AG09309 (cell line): ENCODE measurements at regions not wholly inside any gene's neighbourhood (a gene's known extent, or its start where the extent isn't known, plus 50 kb on each side); places are given as distances from the start of the nearest gene placed in this dataset.

ENCODE experiments used
- DNase-seq: peaks from one replicate; pipeline ENCODE4 v3.0.0-alpha.2; 2010; ENCODE audit warnings: low read depth
- H3K4me3 ChIP-seq: 2 replicates; pipeline ENCODE4 v1.5.1; 2011; ENCODE audit warnings: mild to moderate bottlenecking, low read depth, low read length, moderate library complexity; ENCODE audit not compliant: control insufficient read depth
- TF ChIP-seq, protein P1 (sequence below): IDR thresholded peaks from 2 replicates; pipeline ENCODE4 v1.5.1; 2011; ENCODE audit warnings: mild to moderate bottlenecking, low read depth, low read length, inconsistent platforms; ENCODE audit not compliant: insufficient read depth, control insufficient read depth; ENCODE audit errors: missing control alignments

GRCh38 chr2:239824866-239825704 lies 200.1 kb downstream of the NDUFA10 start:
- TF ChIP-seq, protein P1, sequence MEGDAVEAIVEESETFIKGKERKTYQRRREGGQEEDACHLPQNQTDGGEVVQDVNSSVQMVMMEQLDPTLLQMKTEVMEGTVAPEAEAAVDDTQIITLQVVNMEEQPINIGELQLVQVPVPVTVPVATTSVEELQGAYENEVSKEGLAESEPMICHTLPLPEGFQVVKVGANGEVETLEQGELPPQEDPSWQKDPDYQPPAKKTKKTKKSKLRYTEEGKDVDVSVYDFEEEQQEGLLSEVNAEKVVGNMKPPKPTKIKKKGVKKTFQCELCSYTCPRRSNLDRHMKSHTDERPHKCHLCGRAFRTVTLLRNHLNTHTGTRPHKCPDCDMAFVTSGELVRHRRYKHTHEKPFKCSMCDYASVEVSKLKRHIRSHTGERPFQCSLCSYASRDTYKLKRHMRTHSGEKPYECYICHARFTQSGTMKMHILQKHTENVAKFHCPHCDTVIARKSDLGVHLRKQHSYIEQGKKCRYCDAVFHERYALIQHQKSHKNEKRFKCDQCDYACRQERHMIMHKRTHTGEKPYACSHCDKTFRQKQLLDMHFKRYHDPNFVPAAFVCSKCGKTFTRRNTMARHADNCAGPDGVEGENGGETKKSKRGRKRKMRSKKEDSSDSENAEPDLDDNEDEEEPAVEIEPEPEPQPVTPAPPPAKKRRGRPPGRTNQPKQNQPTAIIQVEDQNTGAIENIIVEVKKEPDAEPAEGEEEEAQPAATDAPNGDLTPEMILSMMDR: no peak
- H3K4me3 ChIP-seq: no peak overlapping the region
- DNase-seq: no peak

DNA sequence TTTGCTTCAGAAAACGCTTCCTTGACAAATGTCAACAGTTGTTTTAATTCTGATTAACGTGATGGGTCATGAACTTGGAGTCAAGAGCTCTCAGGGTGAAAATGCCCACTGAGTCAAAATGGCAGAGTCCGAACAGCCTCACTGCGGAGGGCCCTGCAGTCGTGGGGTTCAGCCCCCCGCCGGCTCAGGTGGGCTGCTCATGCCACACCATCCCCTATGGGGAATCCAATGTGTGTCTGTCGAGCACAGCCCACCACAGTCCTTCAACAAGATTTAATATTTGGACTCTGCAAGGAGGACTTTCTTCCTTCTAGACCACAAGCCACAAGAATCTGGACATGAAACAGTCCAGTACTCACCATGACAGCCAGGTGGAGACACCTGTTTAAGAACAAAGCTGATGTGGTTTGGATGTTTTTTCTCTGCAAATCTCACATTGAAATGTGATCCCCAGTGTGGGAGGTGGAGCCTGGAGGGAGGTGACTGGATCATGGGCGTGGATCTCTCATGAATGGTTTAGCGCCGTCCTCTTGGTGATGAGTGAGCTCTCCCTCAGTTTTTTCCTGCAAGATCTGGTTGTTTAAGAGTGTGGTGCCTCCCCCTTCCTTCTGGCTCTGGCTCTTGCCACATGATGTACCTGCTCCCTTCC lies 201.0 kb downstream of the NDUFA10 start:
- no peak overlapping the region for H3K4me3 ChIP-seq
- TF ChIP-seq, protein P1: no peak
- DNase-seq: no peak

GRCh38 chr2:239822146-239822831 lies 202.9 kb downstream of the NDUFA10 start:
- no peak overlapping the region for H3K4me3 ChIP-seq
- no peak for DNase-seq
- TF ChIP-seq, protein P1: no peak

- TF ChIP-seq, protein P1: no peak
- no peak for DNase-seq
- H3K4me3 ChIP-seq: no peak overlapping the region
Observed at GRCh38 chr2:239821694-239822075, 203.5 kb downstream of the NDUFA10 start.

- DNase-seq: no peak
- TF ChIP-seq, protein P1: no peak
- no peak overlapping the region for H3K4me3 ChIP-seq
Observed at GRCh38 chr2:239820836-239821693, 204.1 kb downstream of the NDUFA10 start.

- no peak for DNase-seq
- H3K4me3 ChIP-seq: no peak overlapping the region
- TF ChIP-seq, protein P1: no peak
Observed at GRCh38 chr2:239819974-239820555, 205.1 kb downstream of the NDUFA10 start.
